ENCODE measurements at regions not wholly inside any gene's neighbourhood (a gene's known extent, or its start where the extent isn't known, plus 50 kb on each side); places are given as distances from the start of the nearest gene placed in this dataset.

DNA sequence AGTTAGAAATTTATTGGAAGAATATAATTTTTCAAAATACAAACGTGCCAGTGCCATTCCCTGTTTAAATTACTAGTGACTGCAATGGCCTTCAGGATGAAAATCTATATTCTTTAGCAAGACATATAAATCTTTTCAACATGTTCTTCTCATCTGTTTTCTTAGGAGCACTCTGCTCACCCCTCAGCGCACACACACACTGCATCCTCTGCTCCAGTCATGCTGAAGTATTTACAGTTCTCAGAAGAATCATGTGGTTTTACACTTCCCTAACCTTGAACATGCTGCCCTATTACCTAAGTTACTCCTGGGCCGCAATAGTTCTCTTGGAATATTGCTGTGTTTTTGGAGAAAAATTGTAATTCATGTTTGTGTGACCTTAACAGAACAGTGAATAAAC lies 820.6 kb downstream of the CDH8 start:
- Histone ChIP-seq H3K4me2 (ENCODE audit: low read length) (no peak overlapping the region), H2AFZ (ENCODE audit: low read length) (no peak overlapping the region), H3K27ac (ENCODE audit: low read length) (no peak overlapping the region), H3K9me2 (replicated peaks; ENCODE audit: low read length) (no peaks in the 10 kb centered on the region), H3K27me3 (ENCODE audit: low read length) (no peaks in the 10 kb centered on the region), H3K79me2 (ENCODE audit: low read length) (no peaks in the 10 kb centered on the region), H3F3A (ENCODE audit: low read length, unreplicated experiment) (no peaks in the 10 kb centered on the region), H3K4me1 (ENCODE audit: insufficient read depth, low read length) (no peaks in the 10 kb centered on the region), H3K4me3 (ENCODE audit: low read length) (no peak overlapping the region), H3K9me3 (ENCODE audit: low read length) (no peaks in the 10 kb centered on the region), H4K20me1 (ENCODE audit: low read length) (no peaks in the 10 kb centered on the region), H3K9ac (ENCODE audit: low read length) (no peak overlapping the region), H3K36me3 (ENCODE audit: low read depth, low read length) (no peaks in the 10 kb centered on the region)
- TF ChIP-seq CTCF (conservative IDR thresholded peaks at IDR 0.05; ENCODE audit: low read depth, low read length): no peak
- TF ChIP-seq EZH2 (IDR thresholded peaks at IDR 0.05; ENCODE audit: low read length, unreplicated experiment): no peak
- no peak for TF ChIP-seq EZH2phosphoT487 (IDR thresholded peaks at IDR 0.05; ENCODE audit: borderline replicate concordance, low read length)
- ATAC-seq: no peak
- no peak for DNase-seq
- ChIA-PET POLR2A (ENCODE audit: unreplicated experiment) (no interaction called here), CTCF (no interaction called here)
- intact Hi-C loops (cut with micrococcal nuclease): no loop called here
- no TSS peak for BruUV-seq (replicated peaks)

GRCh38 chr16:61214780-61215179 lies 821.5 kb downstream of the CDH8 start:
- Histone ChIP-seq H3K4me3 (ENCODE audit: low read length) (no peak overlapping the region), H3F3A (ENCODE audit: low read length, unreplicated experiment) (no peaks in the 10 kb centered on the region), H3K4me2 (ENCODE audit: low read length) (no peak overlapping the region), H3K9me2 (replicated peaks; ENCODE audit: low read length) (no peaks in the 10 kb centered on the region), H3K79me2 (ENCODE audit: low read length) (no peaks in the 10 kb centered on the region), H3K27me3 (ENCODE audit: low read length) (no peaks in the 10 kb centered on the region), H3K36me3 (ENCODE audit: low read depth, low read length) (no peaks in the 10 kb centered on the region), H3K4me1 (ENCODE audit: insufficient read depth, low read length) (no peaks in the 10 kb centered on the region), H4K20me1 (ENCODE audit: low read length) (no peaks in the 10 kb centered on the region), H3K27ac (ENCODE audit: low read length) (no peak overlapping the region), H2AFZ (ENCODE audit: low read length) (no peak overlapping the region), H3K9me3 (ENCODE audit: low read length) (no peaks in the 10 kb centered on the region), H3K9ac (ENCODE audit: low read length) (no peak overlapping the region)
- intact Hi-C loops (cut with micrococcal nuclease): no loop called here
- CTCF ChIA-PET: no interaction called here
- no peak for ATAC-seq
- no TSS peak for BruUV-seq (replicated peaks)
- no peak for DNase-seq
- POLR2A ChIA-PET (ENCODE audit: unreplicated experiment): no interaction called here
- TF ChIP-seq EZH2phosphoT487 (IDR thresholded peaks at IDR 0.05; ENCODE audit: borderline replicate concordance, low read length) (no peak), CTCF (conservative IDR thresholded peaks at IDR 0.05; ENCODE audit: low read depth, low read length) (no peak), EZH2 (IDR thresholded peaks at IDR 0.05; ENCODE audit: low read length, unreplicated experiment) (no peak)

DNA sequence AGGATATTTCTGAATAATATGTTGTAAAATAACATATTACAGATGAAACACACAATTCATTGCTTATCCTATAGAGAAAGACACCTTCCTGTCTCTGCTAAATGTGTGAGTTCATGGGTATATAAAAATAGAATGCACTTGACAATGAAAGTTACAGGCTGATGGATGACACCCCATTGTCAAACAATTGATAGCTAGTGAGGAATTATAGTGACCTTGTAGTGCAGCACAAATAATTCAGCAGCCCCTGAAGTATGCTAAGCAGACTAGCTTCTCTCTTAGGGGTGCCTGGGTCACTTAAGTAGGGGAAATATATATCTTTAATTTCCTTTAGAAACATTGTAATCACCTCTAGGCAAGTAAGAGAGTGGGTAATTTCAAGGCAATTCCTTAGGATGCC lies 826.2 kb downstream of the CDH8 start:
- no TSS peak for BruUV-seq (replicated peaks)
- no peak overlapping the region for H2AFZ ChIP-seq (ENCODE audit: low read length)
- H3K79me2 ChIP-seq (ENCODE audit: low read length): no peaks in the 10 kb centered on the region
- ChIA-PET CTCF (no interaction called here), POLR2A (ENCODE audit: unreplicated experiment) (no interaction called here)
- H3K4me2 ChIP-seq (ENCODE audit: low read length): no peak overlapping the region
- no peaks in the 10 kb centered on the region for H3K4me1 ChIP-seq (ENCODE audit: insufficient read depth, low read length)
- H4K20me1 ChIP-seq (ENCODE audit: low read length): no peaks in the 10 kb centered on the region
- DNase-seq (no peak), ATAC-seq (no peak)
- H3F3A ChIP-seq (ENCODE audit: low read length, unreplicated experiment): no peaks in the 10 kb centered on the region
- H3K27me3 ChIP-seq (ENCODE audit: low read length): no peaks in the 10 kb centered on the region
- intact Hi-C loops (cut with micrococcal nuclease): no loop called here
- H3K27ac ChIP-seq (ENCODE audit: low read length): no peak overlapping the region
- H3K4me3 ChIP-seq (ENCODE audit: low read length): no peak overlapping the region
- H3K36me3 ChIP-seq (ENCODE audit: low read depth, low read length): no peaks in the 10 kb centered on the region
- H3K9ac ChIP-seq (ENCODE audit: low read length): no peak overlapping the region
- H3K9me2 ChIP-seq (replicated peaks; ENCODE audit: low read length): no peaks in the 10 kb centered on the region
- TF ChIP-seq EZH2 (IDR thresholded peaks at IDR 0.05; ENCODE audit: low read length, unreplicated experiment): no peak
- no peak for TF ChIP-seq EZH2phosphoT487 (IDR thresholded peaks at IDR 0.05; ENCODE audit: borderline replicate concordance, low read length)
- no peak for TF ChIP-seq CTCF (conservative IDR thresholded peaks at IDR 0.05; ENCODE audit: low read depth, low read length)
- no peaks in the 10 kb centered on the region for H3K9me3 ChIP-seq (ENCODE audit: low read length)

All from PC-3 (cell line).